DMS114 treated with DMSO at 0.1 percent for 48 hours (cell line): ENCODE measurements at regions not wholly inside any gene's neighbourhood (a gene's known extent, or its start where the extent isn't known, plus 50 kb on each side); places are given as distances from the start of the nearest gene placed in this dataset.

Experiments
- DNase-seq: peaks from one replicate; lab custom pipeline; 2025; ENCODE audit not compliant: unreplicated experiment; lab: John Stamatoyannopoulos, UW

- no peak for DNase-seq
These were observed 208.8 kb upstream of the MAF start for GRCh38 chr16:79809376-79809775.

- no peak for DNase-seq
These were observed 208.2 kb upstream of the MAF start for GRCh38 chr16:79808731-79809130.

- no peak for DNase-seq
These were observed 206.2 kb upstream of the MAF start for GRCh38 chr16:79806757-79807156.

GRCh38 chr16:79805621-79806020 is 205.1 kb upstream of the MAF start:
- no peak for DNase-seq

- no peak for DNase-seq
These were observed 201.1 kb upstream of the MAF start for GRCh38 chr16:79801646-79802045.

GRCh38 chr16:79800016-79800608 is 199.6 kb upstream of the MAF start:
- no peak for DNase-seq

- DNase-seq, result no peak
These were observed 198.0 kb upstream of the MAF start for GRCh38 chr16:79798416-79799053.

- no peak for DNase-seq
These were observed 196.9 kb upstream of the MAF start for GRCh38 chr16:79797486-79797885.

GRCh38 chr16:79795556-79795955 is 195.0 kb upstream of the MAF start:
- no peak for DNase-seq

GRCh38 chr16:79794941-79795340 is 194.4 kb upstream of the MAF start:
- DNase-seq, result no peak

GRCh38 chr16:79792664-79793351 is 192.3 kb upstream of the MAF start:
- DNase-seq, result no peak

GRCh38 chr16:79792076-79792475 is 191.5 kb upstream of the MAF start:
- DNase-seq, result no peak

GRCh38 chr16:79790854-79791253 is 190.3 kb upstream of the MAF start:
- DNase-seq, result no peak

GRCh38 chr16:79788949-79789348 is 188.4 kb upstream of the MAF start:
- no peak for DNase-seq

- DNase-seq, result no peak
These were observed 185.9 kb upstream of the MAF start for GRCh38 chr16:79786389-79786788.

- no peak for DNase-seq
These were observed 183.5 kb upstream of the MAF start for GRCh38 chr16:79784007-79784406.

GRCh38 chr16:79777679-79778078 is 177.1 kb upstream of the MAF start:
- DNase-seq, result no peak

- no peak for DNase-seq
These were observed 175.8 kb upstream of the MAF start for GRCh38 chr16:79776243-79776847.

- DNase-seq, result no peak
These were observed 172.2 kb upstream of the MAF start for GRCh38 chr16:79772784-79773183.

- no peak for DNase-seq
These were observed 171.5 kb upstream of the MAF start for GRCh38 chr16:79772048-79772447.

GRCh38 chr16:79770244-79771064 is 169.9 kb upstream of the MAF start:
- DNase-seq, result peak; percentile 82
